ENCODE measurements at regions not wholly inside any gene's neighbourhood (a gene's known extent, or its start where the extent isn't known, plus 50 kb on each side); places are given as distances from the start of the nearest gene placed in this dataset.

- DNase-seq (ENCODE audit: low read depth), result no peak
Observed at GRCh38 chr2:425947-426346, 138.1 kb upstream of the ALKAL2 start.

DNA sequence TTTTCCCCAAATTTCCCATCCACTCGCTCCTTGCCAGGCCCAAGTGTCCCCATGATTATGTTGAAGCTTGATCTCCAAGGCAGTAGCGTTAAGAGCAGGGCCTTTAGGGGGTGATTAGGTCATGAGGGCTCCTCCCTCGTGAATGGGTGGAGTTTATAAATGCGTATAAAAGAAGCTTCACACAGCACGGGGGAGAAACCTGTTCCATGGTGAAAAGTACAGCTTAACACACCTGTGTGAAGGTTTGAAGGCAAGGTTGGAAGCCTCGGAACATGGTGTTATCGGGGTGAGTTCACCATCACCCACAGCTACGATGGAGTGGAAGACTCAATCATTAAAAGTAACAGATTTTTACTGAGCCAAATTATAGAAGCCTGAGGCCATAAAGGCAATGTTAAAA is 137.4 kb upstream of the ALKAL2 start:
- DNase-seq (ENCODE audit: low read depth), result no peak

DNA sequence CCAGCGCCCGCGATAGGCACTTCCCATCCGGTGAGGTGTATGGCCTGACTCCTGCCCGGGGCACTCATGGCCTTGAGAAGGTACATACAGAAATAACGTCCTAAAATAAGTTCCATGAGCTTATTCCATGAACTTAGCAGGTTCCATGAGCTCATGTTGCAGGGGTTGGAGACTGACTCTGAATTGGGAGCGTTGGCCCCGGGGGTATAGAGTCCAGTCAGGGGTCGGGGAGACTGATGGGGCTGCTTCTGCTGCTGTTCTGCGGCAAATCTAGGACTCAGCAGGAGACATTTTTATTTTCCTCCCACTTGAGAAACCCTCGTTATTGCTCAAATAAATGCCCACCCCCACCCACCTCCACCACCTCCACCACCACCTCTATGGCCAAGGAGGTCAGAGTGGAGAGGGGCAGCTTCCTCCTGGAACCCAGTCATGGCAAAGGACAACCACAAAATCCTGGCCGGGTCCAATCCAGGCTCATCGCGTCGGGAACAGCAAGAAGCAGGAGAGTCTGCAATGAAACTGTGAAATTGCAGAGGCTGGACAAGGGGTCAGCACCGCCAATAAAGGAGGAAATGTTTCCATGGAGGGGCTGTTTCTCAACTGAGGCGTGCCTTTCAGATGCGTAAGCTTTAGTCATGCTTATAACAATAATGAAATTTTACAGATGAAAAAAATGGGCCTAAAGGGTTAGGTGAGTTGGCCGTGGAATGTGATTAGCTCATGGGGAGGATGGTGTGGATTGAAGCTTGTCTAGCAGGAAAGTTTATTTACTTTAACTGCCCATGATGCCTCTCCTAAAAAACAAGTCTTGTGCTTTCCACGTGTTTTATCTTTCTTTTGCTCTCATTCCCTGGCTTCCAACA is 136.6 kb upstream of the ALKAL2 start:
- no peak for DNase-seq (ENCODE audit: low read depth)

DNA sequence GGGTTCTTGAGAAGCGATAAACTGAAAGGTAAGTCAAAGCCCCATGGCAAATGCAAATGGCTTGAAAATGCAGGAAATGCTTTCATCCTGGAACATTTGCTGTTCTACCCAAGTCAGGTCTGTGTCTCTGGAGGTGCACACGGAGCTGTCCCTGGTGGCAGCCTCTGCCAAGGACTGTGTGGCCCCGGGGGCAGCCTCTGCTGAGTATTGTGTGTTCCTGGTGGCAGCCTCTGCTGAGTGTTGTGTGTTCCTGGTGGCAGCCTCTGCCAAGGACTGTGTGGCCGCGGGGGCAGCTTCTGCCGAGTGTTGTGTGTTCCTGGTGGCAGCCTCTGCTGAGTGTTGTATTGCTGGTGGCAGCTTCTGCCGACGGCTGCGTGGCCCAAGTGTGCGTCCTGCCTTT is 135.6 kb upstream of the ALKAL2 start:
- DNase-seq (ENCODE audit: low read depth), result no peak

GRCh38 chr2:422676-423435 is 135.0 kb upstream of the ALKAL2 start:
- no peak for DNase-seq (ENCODE audit: low read depth)

DNA sequence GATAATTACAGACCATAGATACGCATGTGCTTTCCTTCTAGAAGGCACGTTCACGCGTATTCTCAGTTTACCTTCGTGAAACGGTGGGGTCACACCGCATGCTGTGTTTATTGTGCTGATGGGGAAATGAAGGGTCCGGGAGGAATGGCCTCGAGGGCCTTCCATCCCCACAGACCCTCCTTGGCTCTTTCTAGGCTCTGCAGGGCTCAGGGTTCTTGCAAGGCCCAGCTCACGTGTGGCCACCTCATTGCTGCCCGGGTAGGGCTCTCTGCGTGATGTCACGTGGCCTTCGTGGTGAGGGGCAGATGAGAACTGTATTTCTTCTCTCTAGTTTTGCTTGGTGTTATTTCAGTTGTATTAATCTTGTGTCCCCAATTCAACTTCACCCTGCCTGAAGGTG is 133.5 kb upstream of the ALKAL2 start:
- DNase-seq (ENCODE audit: low read depth), result no peak

- no peak for DNase-seq (ENCODE audit: low read depth)
Observed at GRCh38 chr2:419687-420317, 131.9 kb upstream of the ALKAL2 start.

DNA sequence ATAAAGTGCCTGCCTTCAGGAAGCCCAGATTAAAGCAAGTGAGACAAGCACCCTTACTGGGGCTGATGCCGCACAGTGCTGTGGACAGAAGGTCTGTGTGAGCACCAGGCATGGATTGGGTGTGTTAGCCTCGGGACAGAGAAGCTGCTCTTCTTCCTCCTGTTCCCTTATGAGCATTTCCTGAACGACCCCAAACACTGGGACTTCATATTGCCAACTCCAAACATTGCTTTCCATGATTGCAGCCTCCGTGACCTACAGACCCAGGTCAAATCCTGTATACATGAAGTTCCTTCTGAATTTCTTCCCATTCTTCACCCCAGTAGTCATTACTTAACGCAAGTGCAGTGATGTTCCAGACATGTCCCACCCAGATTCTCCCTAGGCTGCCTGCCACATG is 129.8 kb upstream of the ALKAL2 start:
- DNase-seq (ENCODE audit: low read depth), result no peak

GRCh38 chr2:417006-417405 is 129.1 kb upstream of the ALKAL2 start:
- no peak for DNase-seq (ENCODE audit: low read depth)

DNA sequence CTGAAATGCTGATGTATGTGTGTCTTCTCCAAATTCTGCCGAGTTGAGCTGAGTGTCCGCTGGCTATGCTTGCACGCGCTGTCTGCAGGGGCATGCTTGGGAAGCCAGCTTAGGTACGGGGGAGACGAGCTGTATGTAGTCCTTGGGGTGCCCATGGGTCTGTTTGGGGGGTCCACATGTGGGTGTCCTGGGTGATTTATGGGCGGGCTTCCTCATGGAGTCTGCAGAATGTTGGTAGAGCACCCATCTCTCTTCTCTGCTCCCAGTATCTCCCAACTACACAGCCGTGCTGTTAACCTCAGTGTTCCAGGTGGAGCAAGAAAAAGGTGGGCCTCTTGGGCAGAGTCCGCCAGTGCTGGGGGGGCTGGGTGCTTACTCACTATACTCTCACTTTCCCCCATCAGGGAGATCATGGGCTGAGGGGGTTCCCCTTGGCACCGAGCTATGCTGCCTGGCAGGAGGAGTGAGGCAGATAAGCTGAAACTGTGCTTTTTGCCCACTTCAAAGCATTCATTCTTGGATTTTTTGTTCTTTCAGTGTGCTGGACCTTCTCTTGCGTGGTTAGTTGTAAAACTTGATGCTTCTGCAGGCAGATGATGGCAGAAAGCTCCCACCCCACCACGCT is 128.2 kb upstream of the ALKAL2 start:
- DNase-seq (ENCODE audit: low read depth), result no peak

- no peak for DNase-seq (ENCODE audit: low read depth)
Observed at GRCh38 chr2:409523-409922, 121.6 kb upstream of the ALKAL2 start.

- no peak for DNase-seq (ENCODE audit: low read depth)
Observed at GRCh38 chr2:407630-408029, 119.7 kb upstream of the ALKAL2 start.

- DNase-seq (ENCODE audit: low read depth), result no peak
Observed at GRCh38 chr2:406876-407275, 119.0 kb upstream of the ALKAL2 start.

- no peak for DNase-seq (ENCODE audit: low read depth)
Observed at GRCh38 chr2:406231-406630, 118.3 kb upstream of the ALKAL2 start.

- no peak for DNase-seq (ENCODE audit: low read depth)
Observed at GRCh38 chr2:404581-404980, 116.7 kb upstream of the ALKAL2 start.

DNA sequence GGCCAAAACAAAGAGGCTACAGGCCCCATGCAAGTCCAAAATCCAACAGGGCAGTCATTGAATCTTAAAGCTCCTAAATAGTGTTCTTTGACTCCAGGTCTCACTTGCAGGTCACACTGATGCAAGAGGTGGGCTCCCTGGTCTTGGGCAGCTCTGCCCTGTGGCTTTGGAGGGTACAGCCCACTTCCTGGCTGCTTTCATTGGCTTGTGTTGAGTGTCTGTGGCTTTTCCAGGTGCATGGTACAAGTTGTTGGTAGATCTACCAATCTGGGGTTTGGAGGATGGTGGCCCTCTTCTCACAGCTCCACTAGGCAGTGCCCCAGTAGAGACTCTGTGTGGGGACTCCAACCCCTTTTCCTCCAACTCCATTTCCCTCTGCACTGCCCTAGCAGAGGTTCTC is 115.8 kb upstream of the ALKAL2 start:
- no peak for DNase-seq (ENCODE audit: low read depth)

- DNase-seq (ENCODE audit: low read depth), result no peak
Observed at GRCh38 chr2:402721-403120, 114.8 kb upstream of the ALKAL2 start.

DNA sequence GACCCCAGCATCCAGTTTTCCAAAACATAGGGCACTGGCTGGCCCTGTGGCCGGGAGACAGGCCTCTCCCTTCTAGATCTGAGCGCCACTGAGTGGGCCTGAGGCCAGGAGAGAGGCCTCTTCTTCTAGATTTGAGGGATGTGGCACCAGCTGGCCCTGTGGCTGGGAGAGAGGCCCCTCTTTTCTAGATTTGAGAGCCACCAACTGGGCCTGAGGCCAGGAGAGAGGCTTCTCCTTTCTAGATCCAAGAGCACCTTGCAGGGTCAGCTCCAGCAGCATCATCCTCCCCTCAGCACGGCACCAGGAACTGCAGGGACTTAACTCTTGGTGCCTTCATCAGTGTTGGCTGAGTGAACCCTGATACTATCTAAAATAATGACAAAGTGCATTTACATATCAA is 114.3 kb upstream of the ALKAL2 start:
- no peak for DNase-seq (ENCODE audit: low read depth)

GRCh38 chr2:401019-401679 is 113.3 kb upstream of the ALKAL2 start:
- DNase-seq (ENCODE audit: low read depth), result no peak

DNA sequence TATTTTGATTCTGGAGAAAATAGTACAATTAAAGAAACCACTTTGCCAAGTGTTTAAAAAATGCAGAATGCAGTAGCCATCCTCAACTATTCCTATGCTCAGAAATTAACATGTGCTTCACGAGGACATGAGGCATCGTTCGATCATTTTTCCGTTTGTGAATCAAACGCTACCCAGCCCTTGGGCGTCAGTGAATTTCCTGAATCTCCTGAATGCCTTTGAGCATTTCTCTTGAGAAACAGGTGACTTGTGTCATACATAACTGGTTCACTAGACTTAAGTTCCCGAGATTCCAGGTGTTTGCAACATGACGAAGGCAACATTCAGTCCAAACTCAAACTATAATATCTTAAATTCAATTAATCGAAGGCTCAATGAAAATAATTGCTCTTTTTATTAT is 110.0 kb upstream of the ALKAL2 start:
- no peak for DNase-seq (ENCODE audit: low read depth)

GRCh38 chr2:397521-397920 is 109.6 kb upstream of the ALKAL2 start:
- DNase-seq (ENCODE audit: low read depth), result no peak

DNA sequence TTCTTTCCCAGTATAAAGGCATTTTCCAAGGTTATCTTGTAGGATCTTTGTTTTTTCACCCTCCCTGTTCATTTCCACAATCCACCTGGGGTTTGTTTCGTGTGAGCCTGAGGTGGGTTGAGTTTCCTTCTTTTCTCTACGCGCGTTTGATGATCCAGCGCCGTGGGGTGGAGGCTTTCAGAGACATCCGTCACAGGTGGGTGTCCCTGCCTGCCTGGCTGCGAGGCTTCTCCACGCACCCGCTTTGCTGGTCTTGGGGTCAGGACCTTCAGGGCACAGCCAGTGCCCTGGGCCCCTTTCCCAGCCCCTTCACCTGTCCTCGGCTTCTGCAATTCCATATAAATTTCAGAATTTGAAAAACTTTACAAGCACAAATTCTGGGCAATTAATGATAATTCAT is 109.0 kb upstream of the ALKAL2 start:
- no peak for DNase-seq (ENCODE audit: low read depth)

Measured in stimulated activated CD8-positive, alpha-beta memory T cell treated with anti-CD3 and anti-CD28 coated beads, Interleukin-4, amount 100 ng/mL, for 24 hours (primary cell).